ENCODE measurements at regions not wholly inside any gene's neighbourhood (a gene's known extent, or its start where the extent isn't known, plus 50 kb on each side); places are given as distances from the start of the nearest gene placed in this dataset.

DNA sequence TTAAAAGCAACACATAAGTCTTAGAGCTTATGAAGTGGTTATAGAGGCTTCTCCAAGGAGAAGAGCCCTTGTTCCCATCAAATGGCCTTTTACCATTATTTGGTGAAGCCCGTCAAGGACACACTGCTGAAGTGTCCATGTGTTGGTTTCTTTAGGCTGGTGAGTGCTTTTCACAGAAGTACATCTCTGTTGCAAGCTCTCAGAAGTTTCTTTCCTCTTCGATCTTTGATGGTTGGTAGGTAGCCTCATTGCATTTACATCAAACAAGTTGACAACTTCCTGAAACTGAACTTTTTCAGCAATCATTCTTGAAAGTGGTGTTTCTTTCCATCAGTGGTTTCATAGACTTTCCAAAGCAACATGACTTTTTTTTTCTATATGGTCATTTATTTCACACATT, 465.6 kb downstream of the HDGFL1 start:
- Histone ChIP-seq H3K4me3 (ENCODE audit: low read depth in 1 of 5, low read length in 5 of 5) (no peak overlapping the region), H3K9ac (ENCODE audit: low read length in 5 of 5) (no peak overlapping the region), H3K4me1 (ENCODE audit: control insufficient read depth in 5 of 5, insufficient read depth in 5 of 5, low read length in 5 of 5) (no peaks in the 10 kb centered on the region), H3K27me3 (ENCODE audit: control insufficient read depth in 5 of 5, insufficient read depth in 4 of 5, low read length in 5 of 5) (no peaks in the 10 kb centered on the region), H3K36me3 (ENCODE audit: control insufficient read depth in 5 of 5, insufficient read depth in 5 of 5, low read length in 5 of 5) (no peaks in the 10 kb centered on the region), H3K9me3 (ENCODE audit: control insufficient read depth in 5 of 5, low read length in 5 of 5) (no peaks in the 10 kb centered on the region), H3K27ac (ENCODE audit: low read depth, low read length) (no peak overlapping the region)

DNA sequence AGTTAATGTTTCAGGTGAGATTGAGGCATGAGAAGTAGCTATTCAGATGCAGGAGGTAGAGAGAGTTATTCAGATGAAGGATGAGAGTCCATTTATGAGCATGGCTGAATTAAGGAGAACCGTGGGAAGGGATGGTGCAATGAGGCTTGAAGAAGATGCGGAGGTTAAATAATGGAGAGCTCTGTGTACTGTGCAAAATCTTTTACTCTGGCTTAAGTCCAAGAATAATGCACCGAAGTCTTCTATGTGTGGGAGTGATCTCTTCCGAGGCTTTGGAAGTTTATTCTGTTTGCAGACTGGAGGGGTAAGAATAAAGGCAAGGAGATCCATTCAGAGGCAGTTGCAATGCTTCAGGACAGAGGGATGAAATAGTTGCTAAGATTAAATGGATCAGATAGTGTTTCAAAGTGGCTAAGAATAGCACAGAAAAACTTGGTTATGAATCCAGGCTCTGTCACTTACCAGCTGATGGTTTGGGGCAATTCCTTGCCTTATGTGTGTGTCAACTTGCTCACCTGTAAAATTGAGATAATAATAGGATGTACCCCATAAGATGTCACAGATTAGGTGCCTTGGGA, 467.1 kb downstream of the HDGFL1 start:
- no peaks in the 10 kb centered on the region for H3K36me3 ChIP-seq (ENCODE audit: control insufficient read depth in 5 of 5, insufficient read depth in 5 of 5, low read length in 5 of 5)
- no peak overlapping the region for H3K9ac ChIP-seq (ENCODE audit: low read length in 5 of 5)
- H3K4me1 ChIP-seq (ENCODE audit: control insufficient read depth in 5 of 5, insufficient read depth in 5 of 5, low read length in 5 of 5), result no peaks in the 10 kb centered on the region
- H3K27ac ChIP-seq (ENCODE audit: low read depth, low read length), result no peak overlapping the region
- no peak overlapping the region for H3K4me3 ChIP-seq (ENCODE audit: low read depth in 1 of 5, low read length in 5 of 5)
- no peaks in the 10 kb centered on the region for H3K9me3 ChIP-seq (ENCODE audit: control insufficient read depth in 5 of 5, low read length in 5 of 5)
- H3K27me3 ChIP-seq (ENCODE audit: control insufficient read depth in 5 of 5, insufficient read depth in 4 of 5, low read length in 5 of 5), result no peaks in the 10 kb centered on the region

DNA sequence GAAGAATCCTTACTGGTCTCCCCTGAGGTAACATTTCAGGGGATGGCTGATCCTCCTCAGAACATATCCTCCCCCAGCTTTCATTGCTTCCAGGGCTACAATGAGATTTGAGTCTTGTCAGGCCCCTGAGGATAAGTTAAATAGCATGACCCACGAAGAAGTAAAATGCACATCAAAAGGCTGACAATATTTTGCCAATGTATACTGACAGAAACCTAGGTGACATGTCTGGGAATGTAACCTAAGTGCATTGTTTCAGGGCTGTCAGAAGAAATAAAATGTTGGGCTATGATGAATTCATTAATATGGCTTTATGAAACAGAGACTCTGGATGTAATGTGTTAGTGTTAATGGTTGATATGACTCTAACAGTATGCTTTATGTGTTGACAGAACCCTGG, 471.5 kb downstream of the HDGFL1 start:
- Histone ChIP-seq H3K36me3 (ENCODE audit: control insufficient read depth in 5 of 5, insufficient read depth in 5 of 5, low read length in 5 of 5) (no peaks in the 10 kb centered on the region), H3K9me3 (ENCODE audit: control insufficient read depth in 5 of 5, low read length in 5 of 5) (no peaks in the 10 kb centered on the region), H3K9ac (ENCODE audit: low read length in 5 of 5) (no peak overlapping the region), H3K27ac (ENCODE audit: low read depth, low read length) (no peak overlapping the region), H3K4me3 (ENCODE audit: low read depth in 1 of 5, low read length in 5 of 5) (no peak overlapping the region), H3K27me3 (ENCODE audit: control insufficient read depth in 5 of 5, insufficient read depth in 4 of 5, low read length in 5 of 5) (no peaks in the 10 kb centered on the region), H3K4me1 (ENCODE audit: control insufficient read depth in 5 of 5, insufficient read depth in 5 of 5, low read length in 5 of 5) (no peaks in the 10 kb centered on the region)

DNA sequence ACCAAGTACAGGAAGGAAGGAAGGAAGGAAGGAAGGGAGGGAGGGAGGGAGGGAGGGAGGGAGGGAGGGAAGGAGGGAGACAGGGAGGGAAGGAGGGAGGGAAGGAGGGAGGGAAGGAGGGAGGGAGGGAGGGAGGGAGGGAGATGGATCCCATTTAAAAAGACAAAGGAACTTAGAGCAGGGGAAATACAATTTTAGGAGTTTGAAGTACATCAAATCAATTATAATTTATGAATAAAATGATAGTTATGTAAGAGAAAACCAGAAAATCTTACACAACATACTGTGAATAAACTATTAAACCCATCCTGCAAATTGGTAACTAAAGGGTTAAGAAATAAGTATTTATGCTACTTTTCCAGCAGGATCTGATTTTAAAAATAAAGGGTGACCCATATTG, 475.9 kb downstream of the HDGFL1 start:
- Histone ChIP-seq H3K9ac (ENCODE audit: low read length in 5 of 5) (no peak overlapping the region), H3K4me1 (ENCODE audit: control insufficient read depth in 5 of 5, insufficient read depth in 5 of 5, low read length in 5 of 5) (peaks cover 0 to 9% (median 6%) of the 10 kb centered on the region in 5 donors), H3K36me3 (ENCODE audit: control insufficient read depth in 5 of 5, insufficient read depth in 5 of 5, low read length in 5 of 5) (no peaks in the 10 kb centered on the region), H3K9me3 (ENCODE audit: control insufficient read depth in 5 of 5, low read length in 5 of 5) (no peaks in the 10 kb centered on the region), H3K27ac (ENCODE audit: low read depth, low read length) (no peak overlapping the region), H3K4me3 (ENCODE audit: low read depth in 1 of 5, low read length in 5 of 5) (no peak overlapping the region), H3K27me3 (ENCODE audit: control insufficient read depth in 5 of 5, insufficient read depth in 4 of 5, low read length in 5 of 5) (no peaks in the 10 kb centered on the region)

DNA sequence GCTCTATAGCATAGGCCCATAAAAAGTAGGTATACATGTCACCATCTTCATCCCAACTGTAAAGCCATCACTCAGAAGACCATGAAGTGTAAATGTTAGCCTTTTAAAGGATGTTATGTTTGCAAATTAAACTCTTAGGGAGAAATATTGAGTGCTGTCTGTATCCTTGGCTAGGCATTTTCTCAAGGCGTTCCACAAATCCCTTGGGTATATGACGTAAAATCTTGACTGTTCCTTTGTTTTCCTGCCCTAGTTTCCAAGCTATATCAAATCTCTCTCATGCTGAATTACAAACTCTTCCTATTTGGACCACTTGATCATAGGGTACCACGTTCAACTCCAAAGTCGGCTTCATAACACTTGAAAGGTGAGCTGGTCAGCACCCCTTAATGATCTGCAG, 486.2 kb downstream of the HDGFL1 start:
- H3K4me1 ChIP-seq (ENCODE audit: control insufficient read depth in 5 of 5, insufficient read depth in 5 of 5, low read length in 5 of 5), result no peaks in the 10 kb centered on the region
- no peak overlapping the region for H3K27ac ChIP-seq (ENCODE audit: low read depth, low read length)

DNA sequence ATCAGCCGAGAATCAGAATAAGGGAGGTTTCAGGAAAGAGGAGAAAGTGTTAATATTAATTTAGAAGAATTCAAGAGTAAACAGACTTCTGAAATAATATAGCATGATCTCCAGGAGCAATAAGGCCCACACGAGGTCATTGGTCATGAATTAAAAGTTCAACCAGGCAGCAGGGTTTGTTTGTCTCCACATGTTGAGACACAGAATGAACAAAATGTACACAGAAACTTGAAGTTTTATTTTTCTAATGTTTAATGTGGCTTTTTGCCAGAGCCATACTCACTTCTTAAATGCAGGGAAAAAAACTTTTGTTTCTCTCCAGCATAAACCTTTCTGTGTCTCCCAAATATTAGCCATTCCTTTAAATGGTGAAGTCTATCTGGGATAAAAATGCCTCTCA, 504.5 kb downstream of the HDGFL1 start:
- Histone ChIP-seq H3K4me1 (ENCODE audit: control insufficient read depth in 5 of 5, insufficient read depth in 5 of 5, low read length in 5 of 5) (no peaks in the 10 kb centered on the region), H3K27me3 (ENCODE audit: control insufficient read depth in 5 of 5, insufficient read depth in 4 of 5, low read length in 5 of 5) (no peaks in the 10 kb centered on the region), H3K9ac (ENCODE audit: low read length in 5 of 5) (no peak overlapping the region), H3K36me3 (ENCODE audit: control insufficient read depth in 5 of 5, insufficient read depth in 5 of 5, low read length in 5 of 5) (no peaks in the 10 kb centered on the region), H3K27ac (ENCODE audit: low read depth, low read length) (no peak overlapping the region), H3K9me3 (ENCODE audit: control insufficient read depth in 5 of 5, low read length in 5 of 5) (peaks cover 0 to 7% (median 2%) of the 10 kb centered on the region in 5 donors), H3K4me3 (ENCODE audit: low read depth in 1 of 5, low read length in 5 of 5) (no peak overlapping the region)

More for the DNA sequence above, 486.2 kb downstream of the HDGFL1 start:
- no peak overlapping the region for H3K9ac ChIP-seq (ENCODE audit: low read length in 5 of 5)
- H3K4me3 ChIP-seq (ENCODE audit: low read depth in 1 of 5, low read length in 5 of 5), result no peak overlapping the region
- no peaks in the 10 kb centered on the region for H3K9me3 ChIP-seq (ENCODE audit: control insufficient read depth in 5 of 5, low read length in 5 of 5)
- H3K27me3 ChIP-seq (ENCODE audit: control insufficient read depth in 5 of 5, insufficient read depth in 4 of 5, low read length in 5 of 5), result no peaks in the 10 kb centered on the region
- H3K36me3 ChIP-seq (ENCODE audit: control insufficient read depth in 5 of 5, insufficient read depth in 5 of 5, low read length in 5 of 5), result no peaks in the 10 kb centered on the region

DNA sequence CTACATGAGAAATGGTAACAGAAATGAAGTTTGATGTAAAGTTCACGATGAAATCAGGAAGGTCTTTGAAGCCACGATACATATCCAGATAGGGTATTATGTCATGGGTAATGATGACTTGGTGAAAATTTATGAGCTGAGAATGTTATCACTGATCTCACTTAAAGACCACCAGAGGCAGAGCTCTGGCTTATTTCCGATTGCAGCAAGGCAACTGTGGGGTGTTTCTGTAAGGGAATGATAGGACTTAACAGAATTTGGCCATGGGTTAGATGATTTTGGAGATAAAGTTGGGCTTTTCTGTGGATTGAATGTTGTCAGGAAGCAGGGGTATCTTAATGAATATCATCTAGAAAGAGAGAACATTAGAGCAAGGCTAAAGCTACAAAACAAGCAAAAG, 508.4 kb downstream of the HDGFL1 start:
- Histone ChIP-seq H3K27ac (ENCODE audit: low read depth, low read length) (no peak overlapping the region), H3K9me3 (ENCODE audit: control insufficient read depth in 5 of 5, low read length in 5 of 5) (peaks cover 0 to 7% (median 0%) of the 10 kb centered on the region in 5 donors), H3K4me3 (ENCODE audit: low read depth in 1 of 5, low read length in 5 of 5) (no peak overlapping the region), H3K27me3 (ENCODE audit: control insufficient read depth in 5 of 5, insufficient read depth in 4 of 5, low read length in 5 of 5) (no peaks in the 10 kb centered on the region), H3K36me3 (ENCODE audit: control insufficient read depth in 5 of 5, insufficient read depth in 5 of 5, low read length in 5 of 5) (no peaks in the 10 kb centered on the region), H3K4me1 (ENCODE audit: control insufficient read depth in 5 of 5, insufficient read depth in 5 of 5, low read length in 5 of 5) (no peaks in the 10 kb centered on the region), H3K9ac (ENCODE audit: low read length in 5 of 5) (no peak overlapping the region)

DNA sequence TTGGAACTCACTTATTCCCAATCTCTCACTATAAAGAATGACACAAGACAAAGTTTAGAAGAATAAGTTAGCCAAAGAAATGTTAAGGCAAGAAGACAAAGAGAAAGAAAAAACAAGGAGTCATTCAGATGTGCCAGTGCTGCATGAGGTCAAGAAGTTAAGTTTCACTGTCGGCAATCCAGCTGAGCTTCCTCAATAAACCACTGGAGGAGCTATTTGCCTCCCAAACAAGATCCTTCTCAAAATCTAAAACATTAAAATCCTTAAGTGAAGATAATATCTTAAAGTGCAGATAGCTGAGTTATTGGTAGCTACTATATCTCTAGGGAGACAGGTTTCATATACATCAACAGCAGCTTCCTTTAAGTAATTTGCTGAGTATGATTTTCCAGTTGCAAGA, 512.3 kb downstream of the HDGFL1 start:
- H3K9me3 ChIP-seq (ENCODE audit: control insufficient read depth in 5 of 5, low read length in 5 of 5), result no peaks in the 10 kb centered on the region
- no peaks in the 10 kb centered on the region for H3K27me3 ChIP-seq (ENCODE audit: control insufficient read depth in 5 of 5, insufficient read depth in 4 of 5, low read length in 5 of 5)
- H3K9ac ChIP-seq (ENCODE audit: low read length in 5 of 5), result no peak overlapping the region
- no peaks in the 10 kb centered on the region for H3K4me1 ChIP-seq (ENCODE audit: control insufficient read depth in 5 of 5, insufficient read depth in 5 of 5, low read length in 5 of 5)
- no peaks in the 10 kb centered on the region for H3K36me3 ChIP-seq (ENCODE audit: control insufficient read depth in 5 of 5, insufficient read depth in 5 of 5, low read length in 5 of 5)
- H3K27ac ChIP-seq (ENCODE audit: low read depth, low read length), result no peak overlapping the region
- no peak overlapping the region for H3K4me3 ChIP-seq (ENCODE audit: low read depth in 1 of 5, low read length in 5 of 5)

DNA sequence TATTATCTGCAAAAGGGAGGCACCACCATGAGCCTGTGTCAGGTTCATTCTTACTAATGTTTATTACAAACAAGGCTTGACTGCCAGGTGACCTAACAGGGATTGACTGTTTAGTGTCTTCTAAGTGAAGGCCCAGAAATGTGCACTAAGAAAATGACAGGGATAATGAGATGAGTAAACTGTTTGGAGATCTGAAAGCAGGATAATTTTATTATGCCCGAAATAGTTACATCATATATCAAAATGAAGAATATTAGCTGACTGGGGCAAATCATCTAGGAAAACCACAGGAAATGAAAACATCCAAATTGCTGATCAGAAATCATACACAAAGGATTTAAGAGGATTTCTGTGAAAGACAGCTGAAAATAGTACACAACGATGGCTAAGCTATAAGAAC, 516.7 kb downstream of the HDGFL1 start:
- Histone ChIP-seq H3K4me1 (ENCODE audit: control insufficient read depth in 5 of 5, insufficient read depth in 5 of 5, low read length in 5 of 5) (no peaks in the 10 kb centered on the region), H3K4me3 (ENCODE audit: low read depth in 1 of 5, low read length in 5 of 5) (no peak overlapping the region), H3K36me3 (ENCODE audit: control insufficient read depth in 5 of 5, insufficient read depth in 5 of 5, low read length in 5 of 5) (no peaks in the 10 kb centered on the region), H3K27ac (ENCODE audit: low read depth, low read length) (no peak overlapping the region), H3K9me3 (ENCODE audit: control insufficient read depth in 5 of 5, low read length in 5 of 5) (no peaks in the 10 kb centered on the region), H3K27me3 (ENCODE audit: control insufficient read depth in 5 of 5, insufficient read depth in 4 of 5, low read length in 5 of 5) (no peaks in the 10 kb centered on the region), H3K9ac (ENCODE audit: low read length in 5 of 5) (no peak overlapping the region)

DNA sequence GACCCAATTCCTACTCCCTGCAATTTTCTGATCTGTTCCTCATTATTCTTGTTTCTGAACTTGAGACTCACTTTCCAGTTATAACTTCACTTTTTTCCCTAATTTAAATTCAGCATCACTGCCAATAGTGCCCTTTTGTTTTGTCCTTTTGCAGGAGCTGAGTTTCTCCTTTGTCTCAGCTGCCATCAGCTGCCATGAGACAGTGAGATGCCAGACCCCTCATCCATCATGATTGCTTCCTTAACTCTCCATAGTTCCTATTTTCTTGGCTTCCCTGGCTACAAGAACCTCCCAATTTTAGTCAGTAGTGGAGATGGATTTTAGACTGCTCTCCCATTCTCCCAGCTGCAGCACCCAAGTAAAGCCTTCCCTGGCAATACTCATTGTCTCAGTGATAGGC, 518.1 kb downstream of the HDGFL1 start:
- no peaks in the 10 kb centered on the region for H3K36me3 ChIP-seq (ENCODE audit: control insufficient read depth in 5 of 5, insufficient read depth in 5 of 5, low read length in 5 of 5)
- H3K27ac ChIP-seq (ENCODE audit: low read depth, low read length), result no peak overlapping the region
- no peaks in the 10 kb centered on the region for H3K4me1 ChIP-seq (ENCODE audit: control insufficient read depth in 5 of 5, insufficient read depth in 5 of 5, low read length in 5 of 5)
- H3K9ac ChIP-seq (ENCODE audit: low read length in 5 of 5), result no peak overlapping the region
- no peak overlapping the region for H3K4me3 ChIP-seq (ENCODE audit: low read depth in 1 of 5, low read length in 5 of 5)
- no peaks in the 10 kb centered on the region for H3K27me3 ChIP-seq (ENCODE audit: control insufficient read depth in 5 of 5, insufficient read depth in 4 of 5, low read length in 5 of 5)
- no peaks in the 10 kb centered on the region for H3K9me3 ChIP-seq (ENCODE audit: control insufficient read depth in 5 of 5, low read length in 5 of 5)

DNA sequence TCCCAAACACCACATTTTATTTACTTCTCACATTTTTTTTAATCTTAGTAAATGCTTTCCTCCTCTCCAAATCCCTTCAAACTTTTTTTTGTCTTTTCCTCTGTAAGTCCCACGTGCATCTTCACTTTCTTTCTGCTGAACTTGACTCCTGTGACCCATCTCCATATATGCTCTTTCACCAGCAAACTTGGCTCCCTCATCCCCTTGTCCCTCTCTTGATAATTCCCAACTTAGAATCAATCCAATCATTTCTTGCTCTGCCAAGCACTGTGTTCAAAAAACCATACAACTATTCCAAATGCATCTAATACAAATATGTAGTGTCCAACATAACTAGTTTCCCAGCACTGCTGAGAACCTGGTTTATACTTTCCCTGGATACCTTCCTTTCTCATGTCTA, 519.4 kb downstream of the HDGFL1 start:
- no peaks in the 10 kb centered on the region for H3K27me3 ChIP-seq (ENCODE audit: control insufficient read depth in 5 of 5, insufficient read depth in 4 of 5, low read length in 5 of 5)
- no peaks in the 10 kb centered on the region for H3K36me3 ChIP-seq (ENCODE audit: control insufficient read depth in 5 of 5, insufficient read depth in 5 of 5, low read length in 5 of 5)
- no peak overlapping the region for H3K4me3 ChIP-seq (ENCODE audit: low read depth in 1 of 5, low read length in 5 of 5)
- no peaks in the 10 kb centered on the region for H3K9me3 ChIP-seq (ENCODE audit: control insufficient read depth in 5 of 5, low read length in 5 of 5)
- no peak overlapping the region for H3K9ac ChIP-seq (ENCODE audit: low read length in 5 of 5)
- no peak overlapping the region for H3K27ac ChIP-seq (ENCODE audit: low read depth, low read length)
- H3K4me1 ChIP-seq (ENCODE audit: control insufficient read depth in 5 of 5, insufficient read depth in 5 of 5, low read length in 5 of 5), result no peaks in the 10 kb centered on the region

All from subcutaneous abdominal adipose tissue (tissue), 5 donors.